ENCODE measurements at regions not wholly inside any gene's neighbourhood (a gene's known extent, or its start where the extent isn't known, plus 50 kb on each side); places are given as distances from the start of the nearest gene placed in this dataset.

DNA sequence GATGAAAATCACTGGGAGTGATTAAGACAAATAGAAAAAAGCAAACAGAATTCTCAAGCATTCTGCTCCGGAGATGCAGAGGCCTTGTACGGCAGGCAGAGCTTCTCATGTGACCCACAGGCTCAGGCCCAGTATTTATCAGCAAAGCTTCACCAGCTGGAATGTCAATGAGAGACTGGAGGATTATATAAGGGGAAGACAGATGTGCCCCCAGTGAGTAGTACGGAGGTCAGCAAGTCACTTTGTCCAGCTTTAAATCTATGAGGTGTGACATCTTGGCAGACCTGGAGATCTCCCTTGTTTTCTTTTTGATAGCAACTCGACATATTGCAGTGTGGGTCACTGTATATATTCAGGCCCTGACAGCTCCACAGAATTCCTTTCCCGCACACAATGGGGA is 106.8 kb downstream of the HHIPL2 start:
- TF ChIP-seq ZNF274 (IDR thresholded peaks at IDR 0.05; ENCODE audit: low read depth, low read length), result no peak
- TF ChIP-seq SUZ12 (IDR thresholded peaks at IDR 0.05; ENCODE audit: extremely low read depth, insufficient read depth, insufficient read length), result no peak

Data from NT2/D1 (cell line).